COR-L47 (cell line): ENCODE measurements at regions not wholly inside any gene's neighbourhood (a gene's known extent, or its start where the extent isn't known, plus 50 kb on each side); places are given as distances from the start of the nearest gene placed in this dataset.

Source experiments
- DNase-seq: peaks from one replicate; lab custom pipeline; 2025; lab: John Stamatoyannopoulos, UW

GRCh38 chr13:22061371-22061805, 390.5 kb downstream of the FGF9 start:
- DNase-seq, result peak; percentile 77

GRCh38 chr13:22061806-22062391, 391.0 kb downstream of the FGF9 start:
- no peak for DNase-seq

GRCh38 chr13:22062478-22063205, 391.8 kb downstream of the FGF9 start:
- no peak for DNase-seq

- no peak for DNase-seq
Observed at GRCh38 chr13:22063416-22064124, 392.7 kb downstream of the FGF9 start.

DNA sequence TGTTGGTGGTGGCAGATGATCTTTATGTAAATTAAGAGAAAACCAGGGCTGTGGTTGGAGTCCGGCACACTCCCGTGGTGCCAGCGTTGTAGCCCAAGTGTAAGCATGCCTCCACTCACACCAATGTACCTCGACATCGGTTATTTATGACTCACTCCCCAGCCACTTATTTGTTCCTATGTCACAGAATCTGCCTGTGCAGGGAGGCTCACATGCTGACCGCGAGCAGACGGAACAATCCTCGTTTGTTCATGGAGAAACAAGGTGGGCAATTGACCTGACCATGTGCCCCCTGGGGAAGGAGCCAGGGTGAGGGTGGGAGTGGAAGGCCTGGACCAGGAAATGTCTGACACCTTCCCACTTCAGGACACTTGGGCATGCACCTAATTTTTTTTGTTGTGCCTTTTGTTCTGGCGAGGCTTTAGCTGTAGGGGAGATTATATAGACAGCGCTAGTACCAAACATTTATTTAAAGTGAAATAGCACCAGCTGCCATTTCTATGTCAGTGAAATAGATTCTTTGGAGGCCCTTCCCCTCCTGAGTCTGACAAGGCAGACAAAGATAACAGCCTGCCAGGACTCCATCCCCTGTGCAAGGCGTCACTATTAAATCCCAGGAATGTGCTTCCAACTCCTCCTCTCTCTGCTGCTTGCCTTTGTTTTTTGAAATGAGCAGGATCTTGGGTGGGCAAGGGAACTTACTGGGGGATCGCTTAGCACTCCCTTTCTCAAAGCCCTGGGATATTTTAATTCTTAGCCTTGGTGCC, 394.2 kb downstream of the FGF9 start:
- no peak for DNase-seq

DNA sequence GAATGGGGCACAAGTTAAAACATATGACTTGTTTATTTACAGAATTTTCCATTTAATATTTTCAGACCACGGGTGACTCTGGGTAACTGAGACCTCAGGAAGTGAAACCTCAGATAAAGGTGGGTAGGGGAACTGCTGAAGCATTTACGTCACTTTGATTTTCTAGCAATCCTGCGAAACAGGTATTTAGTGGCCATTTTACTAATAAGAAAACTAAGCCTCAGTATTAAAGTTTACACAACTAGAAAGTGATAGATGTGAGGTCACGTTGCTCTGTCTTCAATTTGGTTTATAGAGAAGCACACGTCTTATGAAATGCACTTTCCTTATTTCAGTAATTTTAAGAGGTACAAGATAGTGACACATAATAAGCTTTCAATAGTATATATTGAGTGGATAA, 402.8 kb downstream of the FGF9 start:
- DNase-seq, result no peak

DNA sequence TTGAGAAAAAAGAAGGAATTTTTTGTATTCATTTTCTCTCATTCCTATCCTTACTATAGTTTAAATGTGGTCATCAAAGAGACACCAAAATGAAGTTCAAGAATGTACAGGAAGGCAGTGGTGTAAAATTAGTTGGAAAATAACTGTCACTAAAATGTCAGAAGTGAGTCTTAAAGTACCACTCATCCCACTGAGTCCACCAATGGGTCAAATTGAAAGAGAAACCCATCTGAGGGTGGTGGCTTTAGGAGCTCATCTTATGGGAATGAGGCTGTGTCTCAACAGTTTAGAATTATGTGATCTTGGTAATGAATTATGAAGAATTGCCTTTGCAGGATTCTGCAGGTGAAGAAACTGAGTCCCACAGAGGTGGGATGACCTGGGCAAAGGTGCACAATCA, 403.5 kb downstream of the FGF9 start:
- DNase-seq, result no peak

GRCh38 chr13:22076658-22077057, 405.8 kb downstream of the FGF9 start:
- no peak for DNase-seq

GRCh38 chr13:22077205-22077683, 406.4 kb downstream of the FGF9 start:
- peak; percentile 33 for DNase-seq

GRCh38 chr13:22077764-22078163, 406.9 kb downstream of the FGF9 start:
- no peak for DNase-seq

GRCh38 chr13:22079961-22080360, 409.1 kb downstream of the FGF9 start:
- no peak for DNase-seq

DNA sequence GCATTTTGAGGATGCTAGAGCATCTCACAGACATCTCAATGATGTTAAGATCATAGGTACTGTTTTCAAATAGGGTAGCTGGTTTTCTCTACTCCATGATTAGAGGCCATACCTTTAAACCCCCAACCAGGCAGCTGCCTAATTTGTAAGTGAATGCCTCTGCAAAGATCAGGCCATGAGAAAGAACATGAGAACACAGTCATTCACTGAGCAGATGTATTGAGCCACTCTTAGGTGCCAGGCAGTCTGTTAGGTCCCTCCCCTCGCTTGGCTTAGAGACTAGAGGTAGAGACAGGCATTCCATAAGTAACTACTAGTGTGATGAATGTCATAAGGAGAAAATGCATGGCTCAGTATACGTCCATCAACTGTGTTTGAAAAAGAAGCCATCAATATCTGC, 410.0 kb downstream of the FGF9 start:
- no peak for DNase-seq

- peak; percentile 2 for DNase-seq
Observed at GRCh38 chr13:22081430-22081829, 410.6 kb downstream of the FGF9 start.

GRCh38 chr13:22082030-22082429, 411.2 kb downstream of the FGF9 start:
- no peak for DNase-seq

GRCh38 chr13:22082437-22083100, 411.7 kb downstream of the FGF9 start:
- DNase-seq, result no peak

DNA sequence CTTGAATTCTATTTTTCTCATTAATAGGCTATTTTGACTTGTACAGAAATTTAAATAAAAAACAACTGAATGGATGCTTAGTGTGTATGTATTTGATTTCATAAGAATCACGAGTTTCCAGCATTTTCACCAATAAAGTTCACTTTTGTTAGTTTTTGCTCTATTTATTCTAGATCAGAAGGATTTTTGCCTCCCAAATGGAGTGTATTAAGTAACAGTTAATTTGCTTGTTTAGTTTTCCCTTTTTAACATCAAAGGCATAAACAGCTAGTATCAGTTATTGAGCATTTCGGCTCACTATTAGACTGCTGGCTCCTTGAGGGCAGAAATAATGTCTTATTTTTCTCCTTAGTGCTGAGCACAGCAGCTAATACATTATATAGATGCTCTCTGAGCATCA, 414.1 kb downstream of the FGF9 start:
- DNase-seq, result no peak

DNA sequence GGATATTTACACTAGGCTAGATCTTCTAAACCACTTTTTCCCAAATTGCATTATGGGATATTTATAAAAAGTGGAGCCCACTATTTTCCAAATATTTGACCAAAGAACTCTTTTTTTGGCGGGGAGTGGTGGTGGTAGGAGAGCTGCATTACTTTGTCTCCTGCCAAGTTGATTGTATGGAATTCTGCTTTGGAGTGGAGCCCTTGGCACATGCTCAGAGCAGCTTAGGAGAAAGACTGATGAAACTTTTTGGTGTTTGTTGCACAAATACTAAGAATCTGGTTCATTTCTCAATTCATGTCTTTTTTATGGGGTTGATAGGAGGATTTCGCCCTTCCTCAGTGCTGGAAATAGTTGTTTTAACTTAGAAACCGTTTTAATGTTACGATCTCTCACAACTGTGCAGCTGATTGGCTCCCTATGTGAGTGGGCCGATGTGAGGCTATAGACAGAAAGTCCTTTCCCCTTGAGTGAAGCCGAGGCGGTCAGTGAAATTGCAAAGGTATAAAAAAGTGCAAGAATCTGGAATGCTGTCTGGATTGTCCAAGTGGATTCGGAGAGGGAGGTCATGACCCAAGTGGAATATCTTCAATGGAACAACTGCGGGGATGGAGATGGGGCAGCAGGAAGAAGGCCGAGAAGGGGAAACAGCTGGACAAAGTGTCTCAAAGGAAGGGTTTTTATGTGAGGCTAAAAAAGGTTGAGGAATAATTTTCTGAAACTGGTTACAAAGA, 415.9 kb downstream of the FGF9 start:
- DNase-seq, result no peak

GRCh38 chr13:22090106-22090505, 419.2 kb downstream of the FGF9 start:
- DNase-seq, result no peak

DNA sequence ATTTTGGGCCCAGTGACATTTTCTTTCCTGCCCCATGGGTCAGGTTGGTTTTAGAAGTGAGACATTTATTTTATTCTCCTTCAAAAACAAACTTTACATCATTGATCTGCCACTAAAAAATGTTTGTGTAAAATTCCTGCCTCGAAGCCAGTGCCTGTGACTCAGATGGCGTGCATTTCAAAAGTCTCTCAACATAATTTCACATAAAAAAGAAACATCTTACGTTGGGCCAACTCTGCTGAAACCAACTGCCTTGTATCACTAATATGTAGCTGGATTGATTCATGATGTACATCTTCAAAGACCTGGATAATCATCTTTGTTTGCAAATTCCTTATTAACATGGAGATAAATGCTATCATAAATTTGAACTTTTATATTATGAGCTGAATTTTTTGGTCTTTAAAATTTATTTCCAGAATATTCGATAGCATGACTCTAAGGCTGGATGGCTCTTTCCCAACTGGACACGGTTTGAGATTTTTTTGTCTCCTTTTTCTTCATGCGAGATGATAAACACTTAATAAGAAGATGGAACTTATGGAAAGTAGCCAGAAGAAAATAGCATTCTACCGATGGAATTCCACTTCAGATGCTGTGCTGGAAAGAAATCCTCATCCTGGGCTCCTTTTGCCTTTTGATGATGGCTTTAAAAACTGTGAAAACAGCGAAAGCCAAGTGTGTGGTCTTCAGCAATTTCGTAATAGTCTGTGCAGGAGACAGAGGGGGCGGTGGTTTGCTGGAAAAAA, 420.5 kb downstream of the FGF9 start:
- DNase-seq, result no peak

DNA sequence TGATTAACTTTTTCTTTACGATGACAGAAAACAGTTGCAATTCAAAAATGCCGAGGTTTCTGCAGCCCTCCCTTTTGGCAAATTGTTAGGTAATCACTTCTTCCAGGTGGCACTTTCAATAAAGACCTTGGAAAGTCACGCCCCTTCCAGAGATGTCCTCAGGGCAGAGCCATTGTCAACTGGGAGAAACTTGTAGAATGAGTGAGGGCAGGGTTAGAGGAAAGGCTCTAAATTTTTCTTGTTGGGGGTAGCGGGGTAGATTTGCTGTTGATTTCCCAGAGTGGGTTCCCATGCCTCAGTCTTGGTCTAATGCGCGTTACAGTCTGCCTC, 421.1 kb downstream of the FGF9 start:
- DNase-seq, result no peak
